GM12878 (cell line): ENCODE measurements at regions not wholly inside any gene's neighbourhood (a gene's known extent, or its start where the extent isn't known, plus 50 kb on each side); places are given as distances from the start of the nearest gene placed in this dataset.

Experiments
- ATAC-seq: fragments of 200-7000 bp; cut with Tn5 transposase; 3 replicates; pipeline ENCODE4 v1.9.1; 2020; ENCODE audit warnings: mild to moderate bottlenecking, moderate library complexity
- BruUV-seq: library from RNA; stranded (reverse); fragments of 400-500 nt; replicated peaks from 2 replicates; lab custom pipeline; 2021; lab: Mats Ljungman, UMichigan
- CTCF ChIA-PET: fragments of 300-600 bp; sonication (Branson Sonifier 250); formaldehyde crosslinking; extraction: SDS; loops from one replicate; lab custom pipeline; 2021; ENCODE audit warnings: inconsistent platforms; lab: Yijun Ruan, JAX
- POLR2A ChIA-PET: fragments of 350-600 bp; formaldehyde crosslinking; extraction: SDS; loops from one replicate; lab custom pipeline; 2021; ENCODE audit warnings: inconsistent platforms; lab: Charles Lee
- RAD21 ChIA-PET: fragments of 300-600 bp; sonication (Branson Sonifier 250); formaldehyde crosslinking; loops from one replicate; lab custom pipeline; 2023; ENCODE audit warnings: antibody characterized with exemption; ENCODE audit not compliant: unreplicated experiment; lab: Charles Lee
- SMC1A ChIA-PET: fragments of 300-600 bp; sonication (Branson Sonifier 250); formaldehyde crosslinking; loops from one replicate; lab custom pipeline; 2023; ENCODE audit not compliant: unreplicated experiment, uncharacterized antibody; lab: Charles Lee
- DNase-seq: peaks from one replicate; pipeline ENCODE4 v3.0.0-alpha.2; 2011; ENCODE audit warnings: low read depth, low spot score
- FAIRE-seq: peaks from 3 replicates; lab custom pipeline; 2011; peaks lifted over from hg19 to GRCh38; lab: Jason Lieb, UNC
- H2AFZ ChIP-seq: 2 replicates; pipeline ENCODE4 v1.6.0; 2011; ENCODE audit warnings: low read depth, low read length, control low read depth; ENCODE audit not compliant: control insufficient read depth
- H3K27ac ChIP-seq: 2 replicates; pipeline ENCODE4 v1.5.1; 2011; ENCODE audit warnings: control low read depth; ENCODE audit not compliant: control insufficient read depth, insufficient read depth
- H3K27me3 ChIP-seq, 2 experiments: replicated peaks in 1 of 2; 2 replicates each; pipeline versions ENCODE4 v1.6.0 to v1.6.1; 2011; ENCODE audit warnings: low read length in 1 of 2; ENCODE audit not compliant: control insufficient read depth in 2 of 2, insufficient read depth in 2 of 2
- H3K36me3 ChIP-seq, 2 experiments: 2 replicates each; pipeline ENCODE4 v1.5.1; 2011; ENCODE audit warnings: low read length in 1 of 2; ENCODE audit not compliant: control insufficient read depth in 2 of 2, insufficient read depth in 2 of 2
- H3K4me1 ChIP-seq: 2 replicates; pipeline ENCODE4 v1.6.1; 2011; ENCODE audit warnings: mild to moderate bottlenecking, low read length, moderate library complexity, mixed read lengths; ENCODE audit not compliant: control insufficient read depth, insufficient read depth
- H3K4me2 ChIP-seq: 2 replicates; pipeline ENCODE4 v1.6.0; 2011; ENCODE audit warnings: control low read depth; ENCODE audit not compliant: control insufficient read depth, insufficient read depth
- H3K4me3 ChIP-seq: fragments of 200-600 bp; sonication (generic); 2 replicates; pipeline ENCODE4 v1.5.1; 2016
- H3K79me2 ChIP-seq: 2 replicates; pipeline ENCODE4 v1.6.0; 2011; ENCODE audit warnings: low read length; ENCODE audit not compliant: control insufficient read depth, insufficient read depth
- H3K9ac ChIP-seq: 2 replicates; pipeline ENCODE4 v1.8.0; 2011; ENCODE audit warnings: low read length, control low read depth, mixed read lengths; ENCODE audit not compliant: control insufficient read depth, insufficient read depth
- H3K9me3 ChIP-seq: replicated peaks from 3 replicates; pipeline ENCODE4 v1.5.1; 2011; ENCODE audit warnings: mild to moderate bottlenecking, low read length; ENCODE audit not compliant: control insufficient read depth, insufficient read depth
- H4K20me1 ChIP-seq: 2 replicates; pipeline ENCODE4 v1.6.0; 2011; ENCODE audit not compliant: control insufficient read depth, insufficient read depth
- CEBPZ ChIP-seq: fragments of 150-350 bp; IDR thresholded peaks from 2 replicates; pipeline ENCODE4 v1.6.1; 2016; ENCODE audit warnings: low read depth, low read length
- CREB1 ChIP-seq: IDR thresholded peaks from 2 replicates; pipeline ENCODE4 v1.6.1; 2012; ENCODE audit warnings: low read depth, mild to moderate bottlenecking, inconsistent platforms
- HDAC2 ChIP-seq: fragments of 200-600 bp; sonication (generic); IDR thresholded peaks from 2 replicates; pipeline ENCODE4 v1.6.1; 2017
- IRF4 ChIP-seq: IDR thresholded peaks from 2 replicates; pipeline ENCODE4 v1.6.1; 2011; ENCODE audit warnings: low read depth, low read length
- KDM1A ChIP-seq: fragments of 200-600 bp; sonication (generic); IDR thresholded peaks from 2 replicates; pipeline ENCODE4 v1.6.1; 2016; ENCODE audit warnings: borderline replicate concordance
- PML ChIP-seq: IDR thresholded peaks from 2 replicates; pipeline ENCODE4 v1.6.1; 2012; ENCODE audit warnings: low read length, inconsistent platforms
- POLR2A ChIP-seq: IDR thresholded peaks from 2 replicates; pipeline ENCODE4 v1.6.1; 2011; ENCODE audit warnings: low read depth, mild to moderate bottlenecking, low read length
- SPI1 ChIP-seq: IDR thresholded peaks from 2 replicates; pipeline ENCODE4 v1.6.1; 2011; ENCODE audit warnings: low read depth, mild to moderate bottlenecking, low read length, moderate library complexity, borderline replicate concordance; ENCODE audit not compliant: insufficient read depth
- STAT3 ChIP-seq: IDR thresholded peaks from 2 replicates; pipeline ENCODE4 v1.6.1; 2011; ENCODE audit warnings: low read depth, low read length, improper control_type of control experiment
- WGBS: methylation state at CpG from one replicate; pipeline ENCODE4 v1.1.6; 2016; ENCODE audit warnings: low lambda C conversion rate; ENCODE audit not compliant: insufficient replicate concordance, insufficient coverage; ENCODE audit errors: missing lambda C conversion rate; 5-methylcytosine and 5-hydroxymethylcytosine counted together
- in situ Hi-C: fragments of 300-500 bp; cut with MboI; formaldehyde crosslinking; loops from 9 replicates; pipeline ENCODE4 v1.14.3; 2018; ENCODE audit warnings: mixed read lengths
- intact Hi-C: fragments of 100-400 bp; cut with micrococcal nuclease; formaldehyde crosslinking; loops from one replicate; pipeline ENCODE4 v1.14.2; 2022; ENCODE audit not compliant: unreplicated experiment
- TF ChIP-seq, protein P1 (sequence below): IDR thresholded peaks from 2 replicates; pipeline ENCODE4 v1.6.1; 2012; ENCODE audit warnings: low read depth, low read length, improper control_type of control experiment

- in situ Hi-C loops = no loop called here
- ChIA-PET POLR2A (no interaction called here), SMC1A (no interaction called here), RAD21 (no interaction called here), CTCF (interaction anchor here (0.9 kb wide), 1 partner anchor 931 kb away, joined by 3 read pairs; no protein-coding TSS in a partner anchor)
- BruUV-seq = no TSS peak
- intact Hi-C loops = no loop called here
- Histone ChIP-seq H4K20me1 (no peaks in the 10 kb centered on the region), H3K4me2 (no peak overlapping the region), H3K9me3 (no peaks in the 10 kb centered on the region; the same call in 2 of the 3 replicates), H3K4me3 (no peak overlapping the region), H3K36me3 (no peaks in the 10 kb centered on the region), H2AFZ (no peak overlapping the region), H3K79me2 (no peaks in the 10 kb centered on the region), H3K4me1 (no peaks in the 10 kb centered on the region), H3K27ac (no peak overlapping the region), H3K9ac (no peak overlapping the region), H3K27me3 (no peaks in the 10 kb centered on the region)
- TF ChIP-seq, protein P1, sequence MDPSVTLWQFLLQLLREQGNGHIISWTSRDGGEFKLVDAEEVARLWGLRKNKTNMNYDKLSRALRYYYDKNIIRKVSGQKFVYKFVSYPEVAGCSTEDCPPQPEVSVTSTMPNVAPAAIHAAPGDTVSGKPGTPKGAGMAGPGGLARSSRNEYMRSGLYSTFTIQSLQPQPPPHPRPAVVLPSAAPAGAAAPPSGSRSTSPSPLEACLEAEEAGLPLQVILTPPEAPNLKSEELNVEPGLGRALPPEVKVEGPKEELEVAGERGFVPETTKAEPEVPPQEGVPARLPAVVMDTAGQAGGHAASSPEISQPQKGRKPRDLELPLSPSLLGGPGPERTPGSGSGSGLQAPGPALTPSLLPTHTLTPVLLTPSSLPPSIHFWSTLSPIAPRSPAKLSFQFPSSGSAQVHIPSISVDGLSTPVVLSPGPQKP = no peak
- TF ChIP-seq KDM1A = no peak
- no peak for TF ChIP-seq HDAC2
- no peak for TF ChIP-seq STAT3
- TF ChIP-seq IRF4 = no peak
- TF ChIP-seq CEBPZ = no peak
- no peak for TF ChIP-seq PML
- TF ChIP-seq CREB1 = no peak
- TF ChIP-seq SPI1 = no peak
- TF ChIP-seq POLR2A = no peak
- no peak for ATAC-seq
- 34% methylated on average over 11 of the region's 11 CpGs for WGBS
- DNase-seq = no peak
- no peak for FAIRE-seq
Observed at GRCh38 chr21:41074396-41075184, 93.4 kb upstream of the BACE2 start.
